NCI-H1417 (cell line): ENCODE measurements at regions not wholly inside any gene's neighbourhood (a gene's known extent, or its start where the extent isn't known, plus 50 kb on each side); places are given as distances from the start of the nearest gene placed in this dataset.
"Not testable (repeated sequence)": the region's sequence is repeated elsewhere in the genome, so short reads cannot be mapped to it uniquely, and the experiment has no call there.

Experiments used
- DNase-seq, 3 experiments: peaks; one replicate each; lab custom pipeline; 2025; lab: John Stamatoyannopoulos, UW

- peak in 1 of 3 experiments; percentile 3 for DNase-seq
Measured at GRCh38 chr4:187910741-187911140, 84.8 kb upstream of the ZFP42 start.

DNA sequence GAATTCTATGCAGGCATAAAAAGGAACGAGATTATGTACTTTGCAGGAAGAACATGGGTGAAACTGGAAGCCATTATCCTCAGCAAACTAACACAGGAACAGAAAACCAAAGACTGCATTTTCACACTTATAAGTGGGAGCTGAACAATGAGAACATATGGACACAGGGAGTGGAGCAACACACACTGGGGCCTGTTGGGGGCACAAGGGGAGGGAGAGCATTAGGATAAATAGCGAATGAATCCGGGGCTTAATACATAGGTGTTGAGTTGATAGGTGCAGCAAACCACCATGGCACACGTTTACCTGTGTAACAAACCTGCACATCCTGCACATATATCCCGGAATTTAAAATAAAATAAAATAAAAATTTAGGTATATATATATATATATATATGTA is 80.2 kb upstream of the ZFP42 start:
- not testable (repeated sequence) for DNase-seq

DNA sequence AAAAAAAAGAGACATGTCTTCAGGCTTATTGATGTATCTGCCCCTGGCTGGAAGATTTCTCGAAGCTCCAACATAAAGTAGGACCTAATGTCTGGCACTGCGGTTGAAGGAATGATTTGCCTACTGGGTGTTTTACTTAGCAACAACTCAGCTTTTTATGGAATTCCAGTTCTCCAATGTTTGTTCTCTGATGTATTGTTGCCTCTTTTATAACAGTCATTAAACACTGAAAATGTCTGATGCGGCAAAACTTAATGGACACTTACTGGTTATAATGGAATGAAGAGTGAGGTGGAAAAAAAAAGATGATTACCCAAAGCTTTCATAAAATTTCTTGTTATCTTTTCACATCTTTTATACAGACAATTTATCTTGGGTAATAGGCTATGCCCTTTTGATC is 75.6 kb upstream of the ZFP42 start:
- no peak for DNase-seq

DNA sequence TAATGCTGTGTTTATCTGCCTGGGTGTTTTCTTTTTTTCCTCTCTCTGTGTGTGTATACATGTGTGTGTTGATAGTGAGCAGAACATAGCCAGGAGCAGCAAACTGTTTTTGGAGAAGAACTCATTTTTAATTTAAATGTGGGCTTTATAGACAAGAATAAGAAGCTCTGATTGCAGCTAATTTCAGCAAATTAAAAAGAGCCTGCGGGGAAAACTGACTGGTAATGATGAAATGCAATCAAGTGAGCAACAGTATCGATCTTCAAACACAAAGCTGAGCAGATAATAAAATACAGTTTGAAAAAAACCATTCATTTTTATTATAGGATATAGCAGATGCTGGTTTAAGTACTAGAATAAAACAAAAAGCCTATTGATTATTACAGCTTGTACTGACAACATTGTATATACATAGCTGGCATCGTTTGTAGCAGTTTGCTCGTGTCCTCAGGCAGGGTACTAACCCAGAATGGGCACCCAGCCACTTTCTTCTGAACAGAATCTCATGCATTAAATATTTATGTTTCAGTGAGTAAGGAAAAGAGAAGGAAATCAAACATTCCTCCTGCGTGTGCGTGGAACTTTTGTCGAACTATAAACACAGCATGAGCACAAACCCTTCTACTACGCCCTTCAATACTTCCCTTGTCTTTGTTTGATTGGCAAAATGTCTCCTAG is 73.5 kb upstream of the ZFP42 start:
- no peak for DNase-seq

DNA sequence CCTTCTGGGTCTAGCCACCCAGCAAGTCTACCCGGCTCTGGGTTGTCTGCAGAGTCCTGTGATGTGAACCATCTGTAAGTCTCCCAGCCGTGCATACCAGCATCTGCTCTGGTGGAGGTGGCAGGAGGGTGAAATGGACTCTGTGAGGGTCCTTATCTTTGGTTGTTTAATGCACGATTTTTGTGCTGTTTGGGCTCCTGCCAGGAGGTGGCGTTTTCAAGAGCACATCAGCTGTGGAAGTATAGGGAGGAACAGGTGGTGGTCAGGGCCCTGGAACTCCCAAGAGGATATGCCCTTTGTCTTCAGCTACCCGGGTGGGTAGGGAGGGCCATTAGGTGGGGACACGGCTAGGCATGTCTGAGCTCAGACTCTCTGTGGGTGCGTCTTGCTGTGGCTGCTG is 66.5 kb upstream of the ZFP42 start:
- DNase-seq, result peak in 1 of 3 experiments; percentile 12

DNA sequence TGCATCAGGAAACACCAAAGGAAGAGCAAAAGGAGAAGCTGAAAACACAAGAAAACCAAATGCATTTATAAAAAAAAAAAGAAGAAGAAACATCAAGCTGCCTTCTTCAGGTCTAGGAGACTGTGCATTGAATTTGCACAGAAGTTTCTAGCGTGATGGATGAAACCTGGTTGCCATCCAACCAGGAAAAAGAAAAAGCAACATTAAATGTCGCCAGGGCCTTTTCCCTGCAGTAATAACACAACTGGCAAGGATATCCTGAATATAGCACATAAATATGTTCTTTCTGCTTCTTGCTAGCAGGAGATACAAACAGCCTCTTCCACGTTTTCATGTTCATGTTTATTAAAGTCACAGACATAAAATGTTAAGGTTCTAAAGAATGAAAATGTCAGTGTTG is 60.8 kb upstream of the ZFP42 start:
- DNase-seq, result no peak

- no peak for DNase-seq
Measured at GRCh38 chr4:187937557-187937956, 58.0 kb upstream of the ZFP42 start.

DNA sequence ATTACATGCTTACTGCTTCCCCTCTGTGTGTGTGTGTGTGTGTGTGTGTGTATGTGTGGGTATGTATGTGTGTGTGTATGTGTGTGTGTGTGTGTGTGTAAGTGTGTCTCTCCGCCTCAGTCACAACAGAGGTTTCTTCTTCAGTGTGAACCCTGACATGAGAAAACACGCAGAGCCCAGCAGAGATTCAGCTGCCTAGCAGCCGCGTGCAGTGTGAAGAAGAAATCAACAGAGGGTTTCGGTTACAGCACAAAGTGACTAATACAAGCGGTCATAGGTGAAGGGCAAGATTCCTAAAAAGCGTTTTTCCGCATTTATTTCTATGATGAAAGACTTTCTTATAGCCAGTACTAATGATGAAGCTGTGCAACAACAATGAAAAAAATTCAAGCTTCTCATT is 55.3 kb upstream of the ZFP42 start:
- no peak for DNase-seq

DNA sequence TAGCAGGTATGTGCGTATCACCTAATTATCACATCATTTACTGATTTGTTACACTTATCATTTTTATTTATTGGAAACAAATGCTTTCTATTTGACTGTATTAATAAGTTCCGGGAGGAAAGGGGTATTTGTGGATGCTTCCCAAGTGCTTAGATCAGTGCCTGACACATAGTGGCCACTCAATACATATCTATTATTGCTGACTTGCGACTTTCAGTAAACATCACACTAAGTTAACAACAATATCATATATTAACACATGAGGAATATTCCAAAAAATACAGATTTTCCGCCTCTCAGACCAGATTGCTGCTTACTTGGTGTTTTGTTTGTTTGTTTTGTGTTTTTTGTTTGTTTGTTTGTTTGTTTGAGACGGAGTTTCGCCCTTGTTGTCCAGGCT is 52.6 kb upstream of the ZFP42 start:
- DNase-seq, result no peak

- no peak for DNase-seq
Measured at GRCh38 chr4:187944179-187944578, 51.4 kb upstream of the ZFP42 start.
